Bone marrow (tissue), 2 donors: ENCODE measurements at regions not wholly inside any gene's neighbourhood (a gene's known extent, or its start where the extent isn't known, plus 50 kb on each side); places are given as distances from the start of the nearest gene placed in this dataset.
"Not testable (repeated sequence)": the region's sequence is repeated elsewhere in the genome, so short reads cannot be mapped to it uniquely, and the experiment has no call there.

ENCODE experiments used
- DNase-seq, 2 donors: peaks; one replicate each; lab custom pipeline; 2025; lab: John Stamatoyannopoulos, UW

- DNase-seq: no peak
These were observed 118.9 kb downstream of the GATA3 start for GRCh38 chr10:8173243-8173865.

- DNase-seq: no peak
These were observed 119.4 kb downstream of the GATA3 start for GRCh38 chr10:8173866-8174243.

- DNase-seq: no peak
These were observed 120.3 kb downstream of the GATA3 start for GRCh38 chr10:8174762-8175161.

GRCh38 chr10:8177526-8177925, 123.0 kb downstream of the GATA3 start:
- DNase-seq: not testable (repeated sequence)

- not testable (repeated sequence) for DNase-seq
These were observed 125.3 kb downstream of the GATA3 start for GRCh38 chr10:8179773-8180172.

- DNase-seq: no peak
These were observed 126.0 kb downstream of the GATA3 start for GRCh38 chr10:8180360-8181109.

- no peak for DNase-seq
These were observed 127.1 kb downstream of the GATA3 start for GRCh38 chr10:8181496-8182157.

GRCh38 chr10:8182806-8183205, 128.3 kb downstream of the GATA3 start:
- DNase-seq: no peak

- no peak for DNase-seq
These were observed 128.8 kb downstream of the GATA3 start for GRCh38 chr10:8183241-8183704.

GRCh38 chr10:8187171-8187666, 132.7 kb downstream of the GATA3 start:
- no peak for DNase-seq

- no peak for DNase-seq
These were observed 135.0 kb downstream of the GATA3 start for GRCh38 chr10:8189458-8189857.

- no peak for DNase-seq
These were observed 137.8 kb downstream of the GATA3 start for GRCh38 chr10:8192301-8192700.

- DNase-seq: no peak
These were observed 139.1 kb downstream of the GATA3 start for GRCh38 chr10:8193546-8193945.

- DNase-seq: no peak
These were observed 139.6 kb downstream of the GATA3 start for GRCh38 chr10:8194050-8194449.

GRCh38 chr10:8206882-8207281, 152.4 kb downstream of the GATA3 start:
- DNase-seq: no peak

- no peak for DNase-seq
These were observed 157.1 kb downstream of the GATA3 start for GRCh38 chr10:8211631-8212030.

- no peak for DNase-seq
These were observed 159.2 kb downstream of the GATA3 start for GRCh38 chr10:8213735-8214134.

- no peak for DNase-seq
These were observed 160.1 kb downstream of the GATA3 start for GRCh38 chr10:8214587-8214986.

GRCh38 chr10:8216893-8217292, 162.4 kb downstream of the GATA3 start:
- DNase-seq: no peak

GRCh38 chr10:8221451-8221850, 167.0 kb downstream of the GATA3 start:
- DNase-seq: no peak

GRCh38 chr10:8224591-8224990, 170.1 kb downstream of the GATA3 start:
- DNase-seq: no peak

GRCh38 chr10:8225187-8225586, 170.7 kb downstream of the GATA3 start:
- DNase-seq: no peak

GRCh38 chr10:8227246-8227645, 172.8 kb downstream of the GATA3 start:
- no peak for DNase-seq
